ENCODE measurements at regions not wholly inside any gene's neighbourhood (a gene's known extent, or its start where the extent isn't known, plus 50 kb on each side); places are given as distances from the start of the nearest gene placed in this dataset.
A peak's percentile ranks its signal among the peaks of the same experiment; 100 is the strongest.

GRCh38 chr7:108947526-108947925, 377.9 kb downstream of the DNAJB9 start:
- TF ChIP-seq EZH2 (IDR thresholded peaks at IDR 0.05; ENCODE audit: borderline replicate concordance, low read length) (no peak), CTCF (IDR thresholded peaks at IDR 0.05; ENCODE audit: low read length) (no peak)
- Histone ChIP-seq H4K20me1 (ENCODE audit: insufficient read depth, low read length) (no peaks in the 10 kb centered on the region), H3K9me3 (ENCODE audit: low read length) (no peaks in the 10 kb centered on the region), H3K9me2 (ENCODE audit: low read depth, low read length) (no peaks in the 10 kb centered on the region), H3K9ac (ENCODE audit: low read length) (no peak overlapping the region), H3K79me2 (ENCODE audit: insufficient read depth, low read length) (no peaks in the 10 kb centered on the region), H3F3A (ENCODE audit: insufficient read depth, low read length) (no peaks in the 10 kb centered on the region), H3K27ac (ENCODE audit: low read depth, low read length, poor library complexity, severe bottlenecking) (no peak overlapping the region), H3K4me1 (ENCODE audit: insufficient read depth, low read length, severe bottlenecking) (no peaks in the 10 kb centered on the region), H3K36me3 (ENCODE audit: insufficient read depth, low read length) (no peaks in the 10 kb centered on the region), H3K27me3 (ENCODE audit: insufficient read depth, low read length) (no peaks in the 10 kb centered on the region), H2AFZ (ENCODE audit: low read length) (no peak overlapping the region), H3K4me2 (ENCODE audit: low read length) (no peak overlapping the region), H3K4me3 (ENCODE audit: low read depth, low read length, poor library complexity, severe bottlenecking) (no peak overlapping the region)

GRCh38 chr7:108972004-108972403, 402.3 kb downstream of the DNAJB9 start:
- Histone ChIP-seq H3K4me2 (ENCODE audit: low read length) (no peak overlapping the region), H2AFZ (ENCODE audit: low read length) (no peak overlapping the region), H3K4me3 (ENCODE audit: low read depth, low read length, poor library complexity, severe bottlenecking) (no peak overlapping the region), H3F3A (ENCODE audit: insufficient read depth, low read length) (no peaks in the 10 kb centered on the region), H3K4me1 (ENCODE audit: insufficient read depth, low read length, severe bottlenecking) (no peaks in the 10 kb centered on the region), H3K9me3 (ENCODE audit: low read length) (no peaks in the 10 kb centered on the region), H4K20me1 (ENCODE audit: insufficient read depth, low read length) (no peaks in the 10 kb centered on the region), H3K27ac (ENCODE audit: low read depth, low read length, poor library complexity, severe bottlenecking) (no peak overlapping the region), H3K27me3 (ENCODE audit: insufficient read depth, low read length) (no peaks in the 10 kb centered on the region), H3K36me3 (ENCODE audit: insufficient read depth, low read length) (no peaks in the 10 kb centered on the region), H3K9me2 (ENCODE audit: low read depth, low read length) (no peaks in the 10 kb centered on the region), H3K79me2 (ENCODE audit: insufficient read depth, low read length) (no peaks in the 10 kb centered on the region), H3K9ac (ENCODE audit: low read length) (no peak overlapping the region)
- no peak for TF ChIP-seq EZH2 (IDR thresholded peaks at IDR 0.05; ENCODE audit: borderline replicate concordance, low read length)
- no peak for TF ChIP-seq CTCF (IDR thresholded peaks at IDR 0.05; ENCODE audit: low read length)

- no peaks in the 10 kb centered on the region for H3F3A ChIP-seq (ENCODE audit: insufficient read depth, low read length)
- H3K9me2 ChIP-seq (ENCODE audit: low read depth, low read length): no peaks in the 10 kb centered on the region
- H3K36me3 ChIP-seq (ENCODE audit: insufficient read depth, low read length): no peaks in the 10 kb centered on the region
- H3K4me3 ChIP-seq (ENCODE audit: low read depth, low read length, poor library complexity, severe bottlenecking): no peak overlapping the region
- no peaks in the 10 kb centered on the region for H3K9me3 ChIP-seq (ENCODE audit: low read length)
- no peaks in the 10 kb centered on the region for H3K79me2 ChIP-seq (ENCODE audit: insufficient read depth, low read length)
- TF ChIP-seq CTCF (IDR thresholded peaks at IDR 0.05; ENCODE audit: low read length) (peak; percentile 27; the same call in 1 of the 2 replicates), EZH2 (IDR thresholded peaks at IDR 0.05; ENCODE audit: borderline replicate concordance, low read length) (no peak)
- H3K9ac ChIP-seq (ENCODE audit: low read length): no peak overlapping the region
- no peaks in the 10 kb centered on the region for H4K20me1 ChIP-seq (ENCODE audit: insufficient read depth, low read length)
- H3K27me3 ChIP-seq (ENCODE audit: insufficient read depth, low read length): no peaks in the 10 kb centered on the region
- H3K27ac ChIP-seq (ENCODE audit: low read depth, low read length, poor library complexity, severe bottlenecking): no peak overlapping the region
- no peak overlapping the region for H3K4me2 ChIP-seq (ENCODE audit: low read length)
- no peak overlapping the region for H2AFZ ChIP-seq (ENCODE audit: low read length)
- no peaks in the 10 kb centered on the region for H3K4me1 ChIP-seq (ENCODE audit: insufficient read depth, low read length, severe bottlenecking)
Measured at GRCh38 chr7:108973075-108973474, 403.4 kb downstream of the DNAJB9 start.
